DND-41 (cell line): ENCODE measurements at regions not wholly inside any gene's neighbourhood (a gene's known extent, or its start where the extent isn't known, plus 50 kb on each side); places are given as distances from the start of the nearest gene placed in this dataset.

Experiments used
- ATAC-seq: fragments of 200-7000 bp; cut with Tn5 transposase; 3 replicates; pipeline ENCODE4 v1.9.1; 2021; ENCODE audit warnings: low read depth; ENCODE audit not compliant: insufficient read depth
- DNase-seq: peaks from one replicate; pipeline ENCODE4 v3.0.0-alpha.2; 2020
- H2AFZ ChIP-seq: 2 replicates; pipeline ENCODE4 v1.6.0; 2012; ENCODE audit warnings: low read depth, low read length
- H3K27ac ChIP-seq: 2 replicates; pipeline ENCODE4 v1.5.1; 2012; ENCODE audit warnings: low read length, inconsistent platforms
- H3K27me3 ChIP-seq: fragments of 200-600 bp; sonication (generic); 2 replicates; pipeline ENCODE4 v1.6.0; 2012; ENCODE audit warnings: low read length, mild to moderate bottlenecking, inconsistent platforms; ENCODE audit not compliant: insufficient read depth, poor library complexity
- H3K36me3 ChIP-seq: 2 replicates; pipeline ENCODE4 v1.5.1; 2012; ENCODE audit warnings: low read length, inconsistent platforms; ENCODE audit not compliant: insufficient read depth
- H3K4me1 ChIP-seq: 2 replicates; pipeline ENCODE4 v1.5.1; 2012; ENCODE audit warnings: mild to moderate bottlenecking, low read length; ENCODE audit not compliant: insufficient read depth
- H3K4me2 ChIP-seq: 2 replicates; pipeline ENCODE4 v1.6.0; 2012; ENCODE audit warnings: mild to moderate bottlenecking, moderate library complexity, low read length, inconsistent platforms; ENCODE audit not compliant: insufficient read depth
- H3K4me3 ChIP-seq, 2 experiments: fragments of 200-600 bp in 1 of 2; shearing (Covaris generic) in 1 of 2; 2 replicates each; pipeline ENCODE4 v1.5.1; 2012 to 2016; ENCODE audit warnings: inconsistent platforms in 2 of 2, low read length in 2 of 2, mild to moderate bottlenecking in 2 of 2, low read depth in 1 of 2, moderate library complexity in 1 of 2
- H3K79me2 ChIP-seq: 2 replicates; pipeline ENCODE4 v1.6.0; 2012; ENCODE audit warnings: low read length, inconsistent platforms; ENCODE audit not compliant: insufficient read depth
- H3K9ac ChIP-seq: 2 replicates; pipeline ENCODE4 v1.6.0; 2012; ENCODE audit warnings: low read depth, mild to moderate bottlenecking, inconsistent platforms, low read length, moderate library complexity
- H3K9me3 ChIP-seq: 2 replicates; pipeline ENCODE4 v1.5.1; 2012; ENCODE audit warnings: low read length, moderate library complexity, mild to moderate bottlenecking, inconsistent platforms; ENCODE audit not compliant: insufficient read depth, severe bottlenecking
- H4K20me1 ChIP-seq: 2 replicates; pipeline ENCODE4 v1.6.0; 2012; ENCODE audit warnings: low read length; ENCODE audit not compliant: insufficient read depth
- CTCF ChIP-seq: IDR thresholded peaks from 2 replicates; pipeline ENCODE4 v1.5.1; 2012; ENCODE audit warnings: borderline replicate concordance, low read length, moderate library complexity, mild to moderate bottlenecking; ENCODE audit not compliant: poor library complexity, severe bottlenecking; ENCODE audit errors: extremely low read depth
- EZH2 ChIP-seq: IDR thresholded peaks from 3 replicates; pipeline ENCODE4 v1.6.1; 2012; ENCODE audit warnings: borderline replicate concordance, low read depth, mild to moderate bottlenecking, moderate library complexity, low read length, inconsistent platforms; ENCODE audit not compliant: severe bottlenecking

GRCh38 chr4:12071316-12071715, 642.6 kb upstream of the HS3ST1 start:
- no peak for ATAC-seq
- Histone ChIP-seq H2AFZ (no peak overlapping the region), H3K79me2 (no peaks in the 10 kb centered on the region), H3K4me3 (no peak overlapping the region), H3K4me1 (no peaks in the 10 kb centered on the region), H3K9ac (no peak overlapping the region), H3K9me3 (no peaks in the 10 kb centered on the region), H3K27me3 (no peaks in the 10 kb centered on the region), H4K20me1 (no peaks in the 10 kb centered on the region), H3K27ac (no peak overlapping the region), H3K4me2 (no peak overlapping the region), H3K36me3 (no peaks in the 10 kb centered on the region)
- no peak for DNase-seq
- no peak for TF ChIP-seq EZH2
- TF ChIP-seq CTCF: no peak

DNA sequence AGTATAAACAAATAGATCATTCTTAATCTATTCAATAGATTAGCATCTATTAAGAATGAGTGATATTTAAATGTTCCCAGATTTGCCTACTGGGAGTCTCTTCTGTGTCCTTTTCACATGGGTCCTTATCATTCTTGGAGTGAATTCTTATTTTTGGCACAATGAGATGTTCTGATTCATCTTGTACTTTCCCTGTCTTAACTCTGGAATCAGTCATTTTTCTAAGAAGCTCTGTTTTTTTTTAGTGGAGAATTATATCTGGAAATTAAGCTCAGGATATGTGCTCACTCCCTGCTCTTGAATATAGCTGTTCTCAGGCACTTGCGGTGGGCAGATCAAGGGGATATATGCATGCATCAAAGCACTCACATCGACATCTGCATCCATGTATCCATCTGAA, 625.3 kb upstream of the HS3ST1 start:
- no peak for TF ChIP-seq EZH2
- no peak for TF ChIP-seq CTCF
- Histone ChIP-seq H2AFZ (no peak overlapping the region), H3K4me2 (no peak overlapping the region), H3K4me3 (no peak overlapping the region), H3K9ac (no peak overlapping the region), H3K27me3 (no peaks in the 10 kb centered on the region), H4K20me1 (no peaks in the 10 kb centered on the region), H3K79me2 (no peaks in the 10 kb centered on the region), H3K36me3 (no peaks in the 10 kb centered on the region), H3K4me1 (no peaks in the 10 kb centered on the region), H3K27ac (no peak overlapping the region), H3K9me3 (no peaks in the 10 kb centered on the region)
- ATAC-seq: no peak
- no peak for DNase-seq

DNA sequence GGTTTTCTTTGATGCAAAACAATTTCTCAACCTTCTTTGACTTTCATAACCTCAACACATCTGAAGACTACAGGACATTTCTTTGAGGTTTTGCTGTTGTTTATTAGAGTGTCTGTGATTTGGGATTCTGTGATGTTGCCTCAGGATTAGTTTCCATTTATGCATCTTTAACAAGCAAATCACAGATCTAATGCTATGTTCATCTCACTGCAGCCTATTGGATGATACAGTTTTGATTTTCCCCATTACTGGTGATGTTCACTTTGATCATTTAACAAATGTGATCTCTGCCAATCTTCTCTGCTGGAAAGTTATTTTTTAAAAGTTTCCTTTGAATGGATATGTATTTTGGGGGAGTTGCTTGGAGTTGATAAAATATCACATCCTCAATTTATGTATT, 624.9 kb upstream of the HS3ST1 start:
- Histone ChIP-seq H3K9ac (no peak overlapping the region), H3K4me2 (no peak overlapping the region)
- no peak for ATAC-seq

DNA sequence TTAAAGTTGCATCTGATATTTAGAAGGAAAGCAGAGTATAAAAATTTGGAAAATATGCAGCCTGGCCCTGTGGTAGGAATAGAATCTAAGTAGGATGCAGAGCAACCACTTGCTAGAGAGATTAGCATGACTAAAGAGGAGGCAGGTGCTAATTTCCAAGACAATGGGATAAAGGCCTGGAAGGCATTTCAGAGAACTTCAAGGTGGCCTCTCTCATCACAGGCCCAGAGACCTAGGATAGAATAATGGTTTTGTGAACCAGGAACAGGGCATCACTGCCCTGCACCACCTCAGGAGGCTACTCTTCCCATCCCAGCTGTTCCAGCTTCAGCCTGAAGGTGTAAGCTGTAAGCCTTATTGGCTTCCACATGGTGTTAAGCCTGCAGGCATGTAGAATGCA, 621.7 kb upstream of the HS3ST1 start:
- ATAC-seq (no peak), DNase-seq (no peak)
- Histone ChIP-seq H3K4me3 (no peak overlapping the region), H3K36me3 (no peaks in the 10 kb centered on the region), H3K9ac (no peak overlapping the region), H3K9me3 (no peaks in the 10 kb centered on the region), H3K4me1 (no peaks in the 10 kb centered on the region), H4K20me1 (no peaks in the 10 kb centered on the region), H3K79me2 (no peaks in the 10 kb centered on the region), H3K27ac (no peak overlapping the region), H3K27me3 (no peaks in the 10 kb centered on the region), H3K4me2 (no peak overlapping the region), H2AFZ (no peak overlapping the region)
- no peak for TF ChIP-seq CTCF
- TF ChIP-seq EZH2: no peak

More for the DNA sequence above, 624.9 kb upstream of the HS3ST1 start:
- Histone ChIP-seq H2AFZ (no peak overlapping the region), H3K4me3 (no peak overlapping the region), H3K36me3 (no peaks in the 10 kb centered on the region), H3K79me2 (no peaks in the 10 kb centered on the region), H3K27me3 (no peaks in the 10 kb centered on the region), H4K20me1 (no peaks in the 10 kb centered on the region), H3K4me1 (no peaks in the 10 kb centered on the region), H3K27ac (no peak overlapping the region), H3K9me3 (no peaks in the 10 kb centered on the region)
- TF ChIP-seq EZH2: no peak
- no peak for DNase-seq
